GM12878 (cell line): ENCODE measurements at regions not wholly inside any gene's neighbourhood (a gene's known extent, or its start where the extent isn't known, plus 50 kb on each side); places are given as distances from the start of the nearest gene placed in this dataset.

ENCODE experiments used
- ATAC-seq: fragments of 200-7000 bp; cut with Tn5 transposase; 3 replicates; pipeline ENCODE4 v1.9.1; 2020; ENCODE audit warnings: mild to moderate bottlenecking, moderate library complexity
- BruUV-seq: library from RNA; stranded (reverse); fragments of 400-500 nt; replicated peaks from 2 replicates; lab custom pipeline; 2021; lab: Mats Ljungman, UMichigan
- CTCF ChIA-PET: fragments of 300-600 bp; sonication (Branson Sonifier 250); formaldehyde crosslinking; extraction: SDS; loops from one replicate; lab custom pipeline; 2021; ENCODE audit warnings: inconsistent platforms; lab: Yijun Ruan, JAX
- POLR2A ChIA-PET: fragments of 350-600 bp; formaldehyde crosslinking; extraction: SDS; loops from one replicate; lab custom pipeline; 2021; ENCODE audit warnings: inconsistent platforms; lab: Charles Lee
- RAD21 ChIA-PET: fragments of 300-600 bp; sonication (Branson Sonifier 250); formaldehyde crosslinking; loops from one replicate; lab custom pipeline; 2023; ENCODE audit warnings: antibody characterized with exemption; ENCODE audit not compliant: unreplicated experiment; lab: Charles Lee
- SMC1A ChIA-PET: fragments of 300-600 bp; sonication (Branson Sonifier 250); formaldehyde crosslinking; loops from one replicate; lab custom pipeline; 2023; ENCODE audit not compliant: unreplicated experiment, uncharacterized antibody; lab: Charles Lee
- DNase-seq: peaks from one replicate; pipeline ENCODE4 v3.0.0-alpha.2; 2011; ENCODE audit warnings: low read depth, low spot score
- FAIRE-seq: peaks from 3 replicates; lab custom pipeline; 2011; peaks lifted over from hg19 to GRCh38; lab: Jason Lieb, UNC
- H2AFZ ChIP-seq: 2 replicates; pipeline ENCODE4 v1.6.0; 2011; ENCODE audit warnings: low read depth, low read length, control low read depth; ENCODE audit not compliant: control insufficient read depth
- H3K27ac ChIP-seq: 2 replicates; pipeline ENCODE4 v1.5.1; 2011; ENCODE audit warnings: control low read depth; ENCODE audit not compliant: control insufficient read depth, insufficient read depth
- H3K27me3 ChIP-seq, 2 experiments: replicated peaks in 1 of 2; 2 replicates each; pipeline versions ENCODE4 v1.6.0 to v1.6.1; 2011; ENCODE audit warnings: low read length in 1 of 2; ENCODE audit not compliant: control insufficient read depth in 2 of 2, insufficient read depth in 2 of 2
- H3K36me3 ChIP-seq, 2 experiments: 2 replicates each; pipeline ENCODE4 v1.5.1; 2011; ENCODE audit warnings: low read length in 1 of 2; ENCODE audit not compliant: control insufficient read depth in 2 of 2, insufficient read depth in 2 of 2
- H3K4me1 ChIP-seq: 2 replicates; pipeline ENCODE4 v1.6.1; 2011; ENCODE audit warnings: mild to moderate bottlenecking, low read length, moderate library complexity, mixed read lengths; ENCODE audit not compliant: control insufficient read depth, insufficient read depth
- H3K4me2 ChIP-seq: 2 replicates; pipeline ENCODE4 v1.6.0; 2011; ENCODE audit warnings: control low read depth; ENCODE audit not compliant: control insufficient read depth, insufficient read depth
- H3K4me3 ChIP-seq: fragments of 200-600 bp; sonication (generic); 2 replicates; pipeline ENCODE4 v1.5.1; 2016
- H3K79me2 ChIP-seq: 2 replicates; pipeline ENCODE4 v1.6.0; 2011; ENCODE audit warnings: low read length; ENCODE audit not compliant: control insufficient read depth, insufficient read depth
- H3K9ac ChIP-seq: 2 replicates; pipeline ENCODE4 v1.8.0; 2011; ENCODE audit warnings: low read length, control low read depth, mixed read lengths; ENCODE audit not compliant: control insufficient read depth, insufficient read depth
- H3K9me3 ChIP-seq: replicated peaks from 3 replicates; pipeline ENCODE4 v1.5.1; 2011; ENCODE audit warnings: mild to moderate bottlenecking, low read length; ENCODE audit not compliant: control insufficient read depth, insufficient read depth
- H4K20me1 ChIP-seq: 2 replicates; pipeline ENCODE4 v1.6.0; 2011; ENCODE audit not compliant: control insufficient read depth, insufficient read depth
- ATF7 ChIP-seq: fragments of 450-650 bp; IDR thresholded peaks from 2 replicates; pipeline ENCODE4 v1.6.1; 2016; ENCODE audit warnings: low read depth, mild to moderate bottlenecking
- BCL3 ChIP-seq: IDR thresholded peaks from 2 replicates; pipeline ENCODE4 v1.6.1; 2011; ENCODE audit warnings: borderline replicate concordance, low read depth, mild to moderate bottlenecking, moderate library complexity, low read length; ENCODE audit not compliant: insufficient read depth, poor library complexity, severe bottlenecking
- CEBPZ ChIP-seq: fragments of 150-350 bp; IDR thresholded peaks from 2 replicates; pipeline ENCODE4 v1.6.1; 2016; ENCODE audit warnings: low read depth, low read length
- MTA2 ChIP-seq: fragments of 450-650 bp; IDR thresholded peaks from 2 replicates; pipeline ENCODE4 v1.6.1; 2016; ENCODE audit warnings: low read depth, mild to moderate bottlenecking, moderate library complexity
- POLR2A ChIP-seq: IDR thresholded peaks from 2 replicates; pipeline ENCODE4 v1.6.1; 2011; ENCODE audit warnings: low read depth, mild to moderate bottlenecking, low read length
- SKIL ChIP-seq: fragments of 450-650 bp; IDR thresholded peaks from 2 replicates; pipeline ENCODE4 v1.6.1; 2017; ENCODE audit warnings: mild to moderate bottlenecking, low read depth, inconsistent platforms; ENCODE audit not compliant: poor library complexity, severe bottlenecking
- SREBF2 ChIP-seq: IDR thresholded peaks from 2 replicates; pipeline ENCODE4 v1.6.1; 2012; ENCODE audit warnings: mild to moderate bottlenecking, low read length
- WGBS: methylation state at CpG from one replicate; pipeline ENCODE4 v1.1.6; 2016; ENCODE audit warnings: low lambda C conversion rate; ENCODE audit not compliant: insufficient replicate concordance, insufficient coverage; ENCODE audit errors: missing lambda C conversion rate; 5-methylcytosine and 5-hydroxymethylcytosine counted together
- in situ Hi-C: fragments of 300-500 bp; cut with MboI; formaldehyde crosslinking; loops from 9 replicates; pipeline ENCODE4 v1.14.3; 2018; ENCODE audit warnings: mixed read lengths
- intact Hi-C: fragments of 100-400 bp; cut with micrococcal nuclease; formaldehyde crosslinking; loops from one replicate; pipeline ENCODE4 v1.14.2; 2022; ENCODE audit not compliant: unreplicated experiment

- TF ChIP-seq CEBPZ: no peak
- TF ChIP-seq ATF7: no peak
- no peak for TF ChIP-seq POLR2A
- no peak for TF ChIP-seq MTA2
- no peak for TF ChIP-seq BCL3
- no peak for TF ChIP-seq SREBF2
These were observed 211.8 kb downstream of the NEDD1 start (continued) for GRCh38 chr12:97118796-97119375.

GRCh38 chr12:97127061-97127460 is 220.0 kb downstream of the NEDD1 start:
- SMC1A ChIA-PET: no interaction called here
- no peak for TF ChIP-seq SKIL
- TF ChIP-seq, all 136 proteins: peak for 0
- POLR2A ChIA-PET: no interaction called here
- BruUV-seq: no TSS peak
- no peaks in the 10 kb centered on the region for H4K20me1 ChIP-seq
- H3K9me3 ChIP-seq: no peaks in the 10 kb centered on the region
- FAIRE-seq (no peak), ATAC-seq (no peak), DNase-seq (no peak)
- no peaks in the 10 kb centered on the region for H3K79me2 ChIP-seq
- no peak overlapping the region for H2AFZ ChIP-seq
- no peak overlapping the region for H3K4me3 ChIP-seq
- H3K36me3 ChIP-seq: no peaks in the 10 kb centered on the region
- RAD21 ChIA-PET: no interaction called here
- no peak overlapping the region for H3K9ac ChIP-seq
- CTCF ChIA-PET: interaction anchor here (0.9 to 1.5 kb wide), 2 partner anchors 14 to 22 kb away, joined by 3 read pairs; no protein-coding TSS in a partner anchor
- 20% methylated on average over 2 of the region's 2 CpGs for WGBS
- H3K4me2 ChIP-seq: no peak overlapping the region
- intact Hi-C loops (no loop called here), in situ Hi-C loops (no loop called here)
- no peaks in the 10 kb centered on the region for H3K4me1 ChIP-seq
- H3K27me3 ChIP-seq: no peaks in the 10 kb centered on the region
- no peak overlapping the region for H3K27ac ChIP-seq
